Skin epidermis (tissue), 12 donors: ENCODE measurements at regions not wholly inside any gene's neighbourhood (a gene's known extent, or its start where the extent isn't known, plus 50 kb on each side); places are given as distances from the start of the nearest gene placed in this dataset.
"Not testable (repeated sequence)": the region's sequence is repeated elsewhere in the genome, so short reads cannot be mapped to it uniquely, and the experiment has no call there.

Experiments used
- H3K27ac ChIP-seq, 21 experiments: fragments of 200-600 bp; sonication (generic) in 11 of 21; one replicate each; pipeline ENCODE4 v1.5.0; 2020; ENCODE audit warnings: mild to moderate bottlenecking in 3 of 21, inconsistent platforms in 2 of 21, moderate library complexity in 2 of 21
- H3K4me3 ChIP-seq, 7 experiments: fragments of 200-600 bp; sonication (generic) in 2 of 7; one replicate each; pipeline ENCODE4 v1.5.0; 2020; ENCODE audit warnings: inconsistent platforms in 2 of 7, mild to moderate bottlenecking in 2 of 7, moderate library complexity in 1 of 7

GRCh38 chr4:129246910-129247461 is 151.0 kb downstream of the C4orf33 start:
- Histone ChIP-seq H3K4me3 (no peak overlapping the region), H3K27ac (no peak overlapping the region)

- no peak overlapping the region for H3K4me3 ChIP-seq
These were observed 152.7 kb downstream of the C4orf33 start for GRCh38 chr4:129248621-129249020.

GRCh38 chr4:129254126-129254525 is 158.2 kb downstream of the C4orf33 start:
- H3K27ac ChIP-seq, result no peak overlapping the region

More at GRCh38 chr4:129248621-129249020, 152.7 kb downstream of the C4orf33 start:
- H3K27ac ChIP-seq, result no peak overlapping the region

GRCh38 chr4:129254526-129254925 is 158.6 kb downstream of the C4orf33 start:
- no peak overlapping the region for H3K27ac ChIP-seq
- no peak overlapping the region for H3K4me3 ChIP-seq

More at GRCh38 chr4:129254126-129254525, 158.2 kb downstream of the C4orf33 start:
- H3K4me3 ChIP-seq, result no peak overlapping the region

- no peak overlapping the region for H3K27ac ChIP-seq
- H3K4me3 ChIP-seq, result no peak overlapping the region
These were observed 165.6 kb downstream of the C4orf33 start for GRCh38 chr4:129261584-129261983.

GRCh38 chr4:129264008-129264657 is 168.2 kb downstream of the C4orf33 start:
- H3K4me3 ChIP-seq, result no peak overlapping the region

GRCh38 chr4:129278868-129279267 is 182.9 kb downstream of the C4orf33 start:
- Histone ChIP-seq H3K4me3 (no peak overlapping the region), H3K27ac (no peak overlapping the region)

More at GRCh38 chr4:129264008-129264657, 168.2 kb downstream of the C4orf33 start:
- H3K27ac ChIP-seq, result no peak overlapping the region

- H3K27ac ChIP-seq, result no peak overlapping the region
- no peak overlapping the region for H3K4me3 ChIP-seq
These were observed 186.3 kb downstream of the C4orf33 start for GRCh38 chr4:129282293-129282692.

GRCh38 chr4:129292194-129292593 is 196.2 kb downstream of the C4orf33 start:
- H3K27ac ChIP-seq, result not testable (repeated sequence)

GRCh38 chr4:129314781-129315180 is 218.8 kb downstream of the C4orf33 start:
- Histone ChIP-seq H3K4me3 (no peak overlapping the region), H3K27ac (no peak overlapping the region)

More at GRCh38 chr4:129292194-129292593, 196.2 kb downstream of the C4orf33 start:
- H3K4me3 ChIP-seq, result not testable (repeated sequence)

GRCh38 chr4:129322920-129323319 is 227.0 kb downstream of the C4orf33 start:
- no peak overlapping the region for H3K4me3 ChIP-seq
- no peak overlapping the region for H3K27ac ChIP-seq

- Histone ChIP-seq H3K27ac (no peak overlapping the region), H3K4me3 (no peak overlapping the region)
These were observed 227.7 kb downstream of the C4orf33 start for GRCh38 chr4:129323658-129324057.

- Histone ChIP-seq H3K27ac (peak overlapping the region in 5 of 21 experiments; percentile 12 to 65 (median 35)), H3K4me3 (no peak overlapping the region)
These were observed 230.9 kb downstream of the C4orf33 start for GRCh38 chr4:129326571-129327460.

- Histone ChIP-seq H3K4me3 (no peak overlapping the region), H3K27ac (peak overlapping the region in 4 of 21 experiments; percentile 28 to 65 (median 48))
These were observed 231.7 kb downstream of the C4orf33 start for GRCh38 chr4:129327637-129328036.

GRCh38 chr4:129328162-129328561 is 232.2 kb downstream of the C4orf33 start:
- H3K4me3 ChIP-seq, result no peak overlapping the region
- H3K27ac ChIP-seq, result peak overlapping the region in 3 of 21 experiments; percentile 16 to 33 (median 27)

- H3K27ac ChIP-seq, result no peak overlapping the region
- H3K4me3 ChIP-seq, result no peak overlapping the region
These were observed 238.2 kb downstream of the C4orf33 start for GRCh38 chr4:129334136-129334535.

GRCh38 chr4:129335276-129335675 is 239.3 kb downstream of the C4orf33 start:
- no peak overlapping the region for H3K27ac ChIP-seq

GRCh38 chr4:129335818-129336217 is 239.9 kb downstream of the C4orf33 start:
- no peak overlapping the region for H3K4me3 ChIP-seq
- no peak overlapping the region for H3K27ac ChIP-seq

More at GRCh38 chr4:129335276-129335675, 239.3 kb downstream of the C4orf33 start:
- H3K4me3 ChIP-seq, result no peak overlapping the region

GRCh38 chr4:129336457-129337227 is 240.7 kb downstream of the C4orf33 start:
- Histone ChIP-seq H3K27ac (no peak overlapping the region), H3K4me3 (no peak overlapping the region)

GRCh38 chr4:129337228-129337620 is 241.3 kb downstream of the C4orf33 start:
- Histone ChIP-seq H3K4me3 (no peak overlapping the region), H3K27ac (no peak overlapping the region)
